ENCODE measurements at regions not wholly inside any gene's neighbourhood (a gene's known extent, or its start where the extent isn't known, plus 50 kb on each side); places are given as distances from the start of the nearest gene placed in this dataset.

- TF ChIP-seq FOS (IDR thresholded peaks at IDR 0.05; ENCODE audit: borderline replicate concordance, insufficient read depth, low read length) (no peak), CTCF (IDR thresholded peaks at IDR 0.05; ENCODE audit: extremely low read depth in 1 of 2, insufficient read depth in 1 of 2, low read depth in 1 of 2, low read length in 2 of 2) (no peak), POLR2A (IDR thresholded peaks at IDR 0.05; ENCODE audit: low read depth, low read length) (no peak), JUN (IDR thresholded peaks at IDR 0.05; ENCODE audit: borderline replicate concordance, insufficient read depth, insufficient read length, low read depth) (no peak), EZH2 (IDR thresholded peaks at IDR 0.05; ENCODE audit: borderline replicate concordance, low read depth, low read length, severe bottlenecking) (no peak)
Observed at GRCh38 chr2:224324604-224325003, 77.3 kb downstream of the FAM124B start.

All from endothelial cell of umbilical vein (primary cell).